Caco-2 (cell line): ENCODE measurements at regions not wholly inside any gene's neighbourhood (a gene's known extent, or its start where the extent isn't known, plus 50 kb on each side); places are given as distances from the start of the nearest gene placed in this dataset.

Source experiments
- BruUV-seq: library from RNA; stranded (reverse); fragments of 400-500 nt; replicated peaks from 2 replicates; lab custom pipeline; 2021; lab: Mats Ljungman, UMichigan
- CTCF ChIA-PET: fragments of 300-600 bp; sonication (Branson Sonifier 250); formaldehyde crosslinking; loops from one replicate; lab custom pipeline; 2022; ENCODE audit warnings: antibody characterized with exemption; lab: Charles Lee
- POLR2A ChIA-PET: fragments of 300-600 bp; sonication (Branson Sonifier 250); formaldehyde crosslinking; loops from one replicate; lab custom pipeline; 2022; ENCODE audit warnings: antibody characterized with exemption; lab: Charles Lee
- DNase-seq, 2 experiments: peaks; one replicate each; pipeline versions ENCODE4 v3.0.0 to v3.0.0-alpha.2; 2020 to 2022
- H3K27me3 ChIP-seq: replicated peaks from 2 replicates; pipeline ENCODE4 v1.6.0; 2011; ENCODE audit warnings: low read length; ENCODE audit not compliant: control insufficient read depth, insufficient read depth
- H3K36me3 ChIP-seq: 2 replicates; pipeline ENCODE4 v1.5.1; 2011; ENCODE audit warnings: low read length; ENCODE audit not compliant: control insufficient read depth, insufficient read depth
- H3K4me1 ChIP-seq: fragments of 250-450 bp; sonication (Bioruptor Pico); 2 replicates; pipeline ENCODE4 v1.5.1; 2020; ENCODE audit warnings: mild to moderate bottlenecking
- H3K4me3 ChIP-seq: 2 replicates; pipeline ENCODE4 v1.5.1; 2011; ENCODE audit warnings: low read depth, mild to moderate bottlenecking, control low read depth, low read length
- H3K9me3 ChIP-seq: fragments of 250-450 bp; sonication (Bioruptor Pico); 2 replicates; pipeline ENCODE4 v1.5.1; 2020; ENCODE audit warnings: mild to moderate bottlenecking, moderate library complexity
- H3K27ac Mint-ChIP-seq: one replicate; pipeline ENCODE4 v1.8.0; 2022; ENCODE audit warnings: mixed read lengths; ENCODE audit not compliant: unreplicated experiment
- H3K27me3 Mint-ChIP-seq: one replicate; pipeline ENCODE4 v1.8.0; 2022; ENCODE audit warnings: mixed read lengths; ENCODE audit not compliant: insufficient read depth, unreplicated experiment
- H3K36me3 Mint-ChIP-seq: one replicate; pipeline ENCODE4 v1.8.0; 2022; ENCODE audit warnings: mild to moderate bottlenecking, mixed read lengths; ENCODE audit not compliant: insufficient read depth, unreplicated experiment
- H3K4me1 Mint-ChIP-seq: one replicate; pipeline ENCODE4 v1.8.0; 2022; ENCODE audit warnings: low read depth, mixed read lengths; ENCODE audit not compliant: unreplicated experiment
- H3K4me3 Mint-ChIP-seq: one replicate; pipeline ENCODE4 v1.8.0; 2022; ENCODE audit warnings: mild to moderate bottlenecking, moderate library complexity, mixed read lengths; ENCODE audit not compliant: unreplicated experiment
- H3K9me3 Mint-ChIP-seq: one replicate; pipeline ENCODE4 v1.8.0; 2022; ENCODE audit warnings: mixed read lengths; ENCODE audit not compliant: unreplicated experiment
- intact Hi-C: fragments of 100-400 bp; cut with micrococcal nuclease; formaldehyde crosslinking; loops from one replicate; pipeline ENCODE4 v1.10.0; 2022; ENCODE audit not compliant: unreplicated experiment
- TF ChIP-seq, protein P1 (sequence below), 2 experiments: fragments of 200-600 bp in 1 of 2; IDR thresholded peaks; 1 replicate in 1 of 2; 2 replicates in 1 of 2; pipeline versions ENCODE4 v1.5.1 to v1.8.0; 2011 to 2022; ENCODE audit warnings: antibody characterized with exemption in 1 of 2, control low read depth in 1 of 2, inconsistent platforms in 1 of 2, low read depth in 1 of 2, low read length in 1 of 2, mild to moderate bottlenecking in 1 of 2, moderate library complexity in 1 of 2; ENCODE audit not compliant: insufficient read depth in 1 of 2, severe bottlenecking in 1 of 2, unreplicated experiment in 1 of 2

DNA sequence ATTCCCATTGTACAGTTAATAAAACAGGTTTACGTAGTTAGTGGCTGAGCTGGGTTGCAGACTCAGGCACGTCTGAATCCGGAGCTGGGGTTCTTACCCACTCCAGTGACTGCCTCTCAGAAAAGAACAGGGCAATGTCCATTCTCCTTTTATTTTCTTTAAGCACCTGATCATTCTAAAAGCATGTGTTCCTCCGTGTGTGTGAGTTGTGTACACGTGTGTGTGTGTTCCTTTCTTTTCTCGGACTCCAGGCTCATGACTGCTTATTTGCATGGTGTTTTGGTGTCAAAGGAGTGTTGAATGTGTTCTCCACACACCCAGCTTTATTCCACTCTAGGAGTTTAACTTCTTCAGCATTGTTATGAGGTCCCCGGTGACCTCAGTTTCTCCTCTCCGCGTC is 260.1 kb downstream of the SNX10 start:
- Histone ChIP-seq H3K4me3 (no peak overlapping the region), H3K36me3 (no peaks in the 10 kb centered on the region), H3K4me1 (no peaks in the 10 kb centered on the region), H3K27me3 (peaks cover 3% of the 10 kb centered on the region), H3K9me3 (no peaks in the 10 kb centered on the region)
- peaks cover 16% of the 10 kb centered on the region for H3K27me3 Mint-ChIP-seq
- no peaks in the 10 kb centered on the region for H3K36me3 Mint-ChIP-seq
- TF ChIP-seq, protein P1, sequence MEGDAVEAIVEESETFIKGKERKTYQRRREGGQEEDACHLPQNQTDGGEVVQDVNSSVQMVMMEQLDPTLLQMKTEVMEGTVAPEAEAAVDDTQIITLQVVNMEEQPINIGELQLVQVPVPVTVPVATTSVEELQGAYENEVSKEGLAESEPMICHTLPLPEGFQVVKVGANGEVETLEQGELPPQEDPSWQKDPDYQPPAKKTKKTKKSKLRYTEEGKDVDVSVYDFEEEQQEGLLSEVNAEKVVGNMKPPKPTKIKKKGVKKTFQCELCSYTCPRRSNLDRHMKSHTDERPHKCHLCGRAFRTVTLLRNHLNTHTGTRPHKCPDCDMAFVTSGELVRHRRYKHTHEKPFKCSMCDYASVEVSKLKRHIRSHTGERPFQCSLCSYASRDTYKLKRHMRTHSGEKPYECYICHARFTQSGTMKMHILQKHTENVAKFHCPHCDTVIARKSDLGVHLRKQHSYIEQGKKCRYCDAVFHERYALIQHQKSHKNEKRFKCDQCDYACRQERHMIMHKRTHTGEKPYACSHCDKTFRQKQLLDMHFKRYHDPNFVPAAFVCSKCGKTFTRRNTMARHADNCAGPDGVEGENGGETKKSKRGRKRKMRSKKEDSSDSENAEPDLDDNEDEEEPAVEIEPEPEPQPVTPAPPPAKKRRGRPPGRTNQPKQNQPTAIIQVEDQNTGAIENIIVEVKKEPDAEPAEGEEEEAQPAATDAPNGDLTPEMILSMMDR (IDR thresholded peaks at IDR 0.05; ENCODE audit: insufficient read depth in 1 of 2, low read depth in 1 of 2, low read length in 1 of 2, severe bottlenecking in 1 of 2, unreplicated experiment in 1 of 2), result no peak
- ChIA-PET POLR2A (no interaction called here), CTCF (no interaction called here)
- intact Hi-C loops, result no loop called here
- no peak overlapping the region for H3K4me3 Mint-ChIP-seq
- H3K9me3 Mint-ChIP-seq, result no peaks in the 10 kb centered on the region
- no TSS peak for BruUV-seq
- H3K4me1 Mint-ChIP-seq, result no peaks in the 10 kb centered on the region
- no peak overlapping the region for H3K27ac Mint-ChIP-seq
- DNase-seq, result no peak

DNA sequence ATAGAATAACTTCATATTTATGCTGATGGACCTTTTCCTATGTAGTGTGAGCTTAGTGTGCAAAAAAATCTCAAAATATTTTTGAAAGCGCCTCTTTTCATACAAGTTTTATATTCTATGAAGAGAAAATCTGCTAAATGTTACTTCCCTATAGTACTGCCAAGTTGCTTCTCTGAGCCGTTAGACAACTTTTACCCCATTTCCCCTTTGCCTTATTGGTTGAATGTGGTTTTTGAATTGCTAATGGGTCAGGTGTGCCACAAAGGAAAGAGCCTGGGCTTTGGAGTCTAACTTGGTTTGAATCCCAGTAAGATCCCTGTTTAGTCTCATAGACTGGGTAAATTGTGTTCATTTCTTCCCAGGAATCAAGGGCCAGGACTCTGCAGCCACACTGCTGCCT is 261.5 kb downstream of the SNX10 start:
- Mint-ChIP-seq H3K4me3 (no peak overlapping the region), H3K27me3 (peaks cover 16% of the 10 kb centered on the region), H3K27ac (no peak overlapping the region), H3K36me3 (no peaks in the 10 kb centered on the region), H3K9me3 (no peaks in the 10 kb centered on the region), H3K4me1 (no peaks in the 10 kb centered on the region)
- intact Hi-C loops, result no loop called here
- POLR2A ChIA-PET, result no interaction called here
- no peak for DNase-seq
- Histone ChIP-seq H3K9me3 (no peaks in the 10 kb centered on the region), H3K27me3 (peaks cover 3% of the 10 kb centered on the region), H3K36me3 (no peaks in the 10 kb centered on the region), H3K4me1 (no peaks in the 10 kb centered on the region), H3K4me3 (no peak overlapping the region)
- no TSS peak for BruUV-seq
- CTCF ChIA-PET, result interaction anchor here (0.6 to 1.2 kb wide), 2 partner anchors 31 to 183 kb away, joined by 3 to 9 read pairs; no protein-coding TSS in a partner anchor
- TF ChIP-seq, protein P1 (IDR thresholded peaks at IDR 0.05; ENCODE audit: insufficient read depth in 1 of 2, low read depth in 1 of 2, low read length in 1 of 2, severe bottlenecking in 1 of 2, unreplicated experiment in 1 of 2), result no peak

DNA sequence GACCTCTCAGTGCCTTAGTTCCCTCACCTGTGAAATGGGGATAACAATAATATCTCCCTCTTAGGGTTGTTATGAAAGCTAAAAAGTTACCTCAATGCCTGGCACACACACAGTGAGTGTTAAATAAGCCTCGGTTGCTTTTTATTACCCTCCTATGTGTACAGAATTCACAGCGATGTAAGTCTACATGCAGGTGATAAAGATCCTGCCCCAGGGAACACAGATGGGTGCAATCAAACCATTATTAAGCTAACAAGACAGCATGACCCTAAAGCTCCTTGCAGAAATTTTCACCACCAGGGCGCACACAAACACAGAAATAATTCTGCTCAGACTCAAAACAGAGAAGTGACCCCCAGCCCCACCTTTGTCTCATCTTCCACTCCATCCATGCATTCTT is 261.9 kb downstream of the SNX10 start:
- no peak overlapping the region for H3K4me3 ChIP-seq
- H3K4me1 Mint-ChIP-seq, result no peaks in the 10 kb centered on the region
- intact Hi-C loops, result no loop called here
- peaks cover 3% of the 10 kb centered on the region for H3K27me3 ChIP-seq
- H3K9me3 ChIP-seq, result no peaks in the 10 kb centered on the region
- no peaks in the 10 kb centered on the region for H3K9me3 Mint-ChIP-seq
- no peak overlapping the region for H3K27ac Mint-ChIP-seq
- no peaks in the 10 kb centered on the region for H3K4me1 ChIP-seq
- DNase-seq, result no peak
- ChIA-PET CTCF (interaction anchor here (0.6 to 1.2 kb wide), 3 partner anchors 31 to 185 kb away, joined by 3 to 9 read pairs (median 3); no protein-coding TSS in a partner anchor), POLR2A (no interaction called here)
- peaks cover 14% of the 10 kb centered on the region for H3K27me3 Mint-ChIP-seq
- H3K36me3 ChIP-seq, result no peaks in the 10 kb centered on the region
- TF ChIP-seq, protein P1 (IDR thresholded peaks at IDR 0.05; ENCODE audit: insufficient read depth in 1 of 2, low read depth in 1 of 2, low read length in 1 of 2, severe bottlenecking in 1 of 2, unreplicated experiment in 1 of 2), result no peak
- no peaks in the 10 kb centered on the region for H3K36me3 Mint-ChIP-seq
- no TSS peak for BruUV-seq
- no peak overlapping the region for H3K4me3 Mint-ChIP-seq
